Endothelial cell of umbilical vein (primary cell): ENCODE measurements at regions not wholly inside any gene's neighbourhood (a gene's known extent, or its start where the extent isn't known, plus 50 kb on each side); places are given as distances from the start of the nearest gene placed in this dataset.

Source experiments
- BruUV-seq: library from RNA; stranded (reverse); fragments of 400-500 nt; replicated peaks from 2 replicates; lab custom pipeline; 2021; lab: Mats Ljungman, UMichigan
- CTCF ChIA-PET: fragments of 300-600, 350-600 bp; sonication (Branson Sonifier 250); formaldehyde crosslinking; loops from one replicate; lab custom pipeline; 2021; ENCODE audit warnings: antibody characterized with exemption, inconsistent platforms; lab: Charles Lee
- POLR2A ChIA-PET: fragments of 300-600, 350-600 bp; sonication (Branson Sonifier 250); formaldehyde crosslinking; loops from one replicate; lab custom pipeline; 2021; ENCODE audit warnings: antibody characterized with exemption, inconsistent platforms; lab: Charles Lee
- DNase-seq: peaks from one replicate; pipeline ENCODE4 v3.0.0-alpha.2; 2011; ENCODE audit warnings: low read depth, low spot score
- FAIRE-seq: peaks from 2 replicates; lab custom pipeline; 2011; peaks lifted over from hg19 to GRCh38; lab: Jason Lieb, UNC
- H2AFZ ChIP-seq: 2 replicates; pipeline ENCODE4 v1.6.0; 2012; ENCODE audit warnings: low read depth, low read length, control low read depth, inconsistent platforms
- H3K27ac ChIP-seq: 2 replicates; pipeline ENCODE4 v1.5.1; 2011; ENCODE audit warnings: low read depth, mild to moderate bottlenecking, control low read depth, low read length, moderate library complexity; ENCODE audit not compliant: insufficient read depth
- H3K27me3 ChIP-seq, 2 experiments: 2 replicates each; pipeline versions ENCODE4 v1.6.0 to v1.6.1; 2011; ENCODE audit warnings: low read length in 2 of 2, mixed read lengths in 1 of 2; ENCODE audit not compliant: control insufficient read depth in 2 of 2, insufficient read depth in 2 of 2
- H3K36me3 ChIP-seq, 2 experiments: 2 replicates in 1 of 2; 3 replicates in 1 of 2; pipeline ENCODE4 v1.5.1; 2011; ENCODE audit warnings: low read length in 2 of 2, mild to moderate bottlenecking in 1 of 2, moderate library complexity in 1 of 2; ENCODE audit not compliant: control insufficient read depth in 2 of 2, insufficient read depth in 2 of 2; ENCODE audit errors: extremely low read depth in 1 of 2
- H3K4me1 ChIP-seq: 3 replicates; pipeline ENCODE4 v1.5.1; 2011; ENCODE audit warnings: mild to moderate bottlenecking, low read length; ENCODE audit not compliant: control insufficient read depth, insufficient read depth; ENCODE audit errors: extremely low read depth
- H3K4me2 ChIP-seq: 2 replicates; pipeline ENCODE4 v1.6.1; 2011; ENCODE audit warnings: low read length, control low read depth, mixed read lengths; ENCODE audit not compliant: insufficient read depth
- H3K4me3 ChIP-seq, 3 experiments: fragments of 200-600 bp in 1 of 3; sonication (generic), shearing (Covaris generic) in 1 of 3; replicated peaks in 1 of 3; 2 replicates each; pipeline ENCODE4 v1.5.1; 2011 to 2016; ENCODE audit warnings: control low read depth in 3 of 3, low read length in 3 of 3, mild to moderate bottlenecking in 2 of 3, inconsistent platforms in 1 of 3, low read depth in 1 of 3, moderate library complexity in 1 of 3; ENCODE audit not compliant: insufficient read depth in 1 of 3
- H3K79me2 ChIP-seq: 2 replicates; pipeline ENCODE4 v1.6.0; 2012; ENCODE audit warnings: low read length, inconsistent platforms; ENCODE audit not compliant: control insufficient read depth, insufficient read depth
- H3K9ac ChIP-seq: replicated peaks from 2 replicates; pipeline ENCODE3; 2011; ENCODE audit warnings: low read length, control low read depth; ENCODE audit not compliant: insufficient read depth; ENCODE audit errors: extremely low read depth
- H3K9me1 ChIP-seq: replicated peaks from 3 replicates; pipeline ENCODE4 v1.6.0; 2011; ENCODE audit warnings: mild to moderate bottlenecking, low read length; ENCODE audit not compliant: control insufficient read depth, insufficient read depth; ENCODE audit errors: extremely low read depth
- H3K9me3 ChIP-seq: replicated peaks from 2 replicates; pipeline ENCODE4 v1.5.1; 2012; ENCODE audit warnings: low read length, inconsistent platforms; ENCODE audit not compliant: control insufficient read depth, insufficient read depth
- H4K20me1 ChIP-seq: replicated peaks from 2 replicates; pipeline ENCODE3; 2011; ENCODE audit warnings: mild to moderate bottlenecking, low read length; ENCODE audit not compliant: control insufficient read depth, insufficient read depth; ENCODE audit errors: extremely low read depth
- CTCF ChIP-seq, 2 donors: IDR thresholded peaks; 1 replicate in 1 of 2; 2 replicates in 1 of 2; pipeline ENCODE4 v1.5.1; 2011; ENCODE audit warnings: low read length in 2 of 2, mild to moderate bottlenecking in 2 of 2, moderate library complexity in 2 of 2, control low read depth in 1 of 2, inconsistent platforms in 1 of 2, low read depth in 1 of 2; ENCODE audit not compliant: insufficient read depth in 1 of 2; ENCODE audit errors: extremely low read depth in 1 of 2
- EZH2 ChIP-seq: IDR thresholded peaks from 2 replicates; pipeline ENCODE4 v1.6.1; 2012; ENCODE audit warnings: borderline replicate concordance, low read depth, mild to moderate bottlenecking, moderate library complexity, low read length, inconsistent platforms; ENCODE audit not compliant: severe bottlenecking
- FOS ChIP-seq: IDR thresholded peaks from 2 replicates; pipeline ENCODE4 v1.6.1; 2011; ENCODE audit warnings: mild to moderate bottlenecking, low read length, moderate library complexity, borderline replicate concordance; ENCODE audit not compliant: insufficient read depth
- GATA2 ChIP-seq: IDR thresholded peaks from 2 replicates; pipeline ENCODE4 v1.7.0; 2011; ENCODE audit warnings: low read depth, mild to moderate bottlenecking, moderate library complexity, mixed read lengths, low read length; ENCODE audit not compliant: insufficient read length, insufficient read depth
- JUN ChIP-seq: IDR thresholded peaks from 2 replicates; pipeline ENCODE4 v1.6.1; 2011; ENCODE audit warnings: borderline replicate concordance, low read depth; ENCODE audit not compliant: insufficient read length, insufficient read depth
- MAX ChIP-seq: IDR thresholded peaks from 2 replicates; pipeline ENCODE4 v1.6.1; 2011; ENCODE audit not compliant: insufficient read depth, insufficient read length
- MYC ChIP-seq: IDR thresholded peaks from one replicate; pipeline ENCODE4 v1.6.1; 2011; ENCODE audit warnings: mild to moderate bottlenecking, low read depth, low read length
- POLR2A ChIP-seq: IDR thresholded peaks from 2 replicates; pipeline ENCODE4 v1.6.1; 2012; ENCODE audit warnings: low read depth, mild to moderate bottlenecking, control low read depth, low read length
- POLR2AphosphoS5 ChIP-seq: IDR thresholded peaks from 2 replicates; pipeline ENCODE4 v1.6.1; 2012; ENCODE audit warnings: low read depth, mild to moderate bottlenecking, control low read depth, low read length, moderate library complexity; ENCODE audit not compliant: insufficient read depth
- dilution Hi-C: fragments of 300-500 bp; cut with MboI; formaldehyde crosslinking; loops from one replicate; pipeline ENCODE4 v1.15.0; 2019; ENCODE audit warnings: low sequenced_read_pairs; ENCODE audit not compliant: extremely low pct_ligation_motif_present
- intact Hi-C: fragments of 100-400 bp; cut with micrococcal nuclease; formaldehyde crosslinking; loops from one replicate; pipeline ENCODE4 v1.10.0; 2022

GRCh38 chr5:12625667-12626263 lies 721.5 kb upstream of the CTNND2 start:
- Histone ChIP-seq H3K27ac (no peak overlapping the region), H3K9me3 (peaks cover 1% of the 10 kb centered on the region), H3K27me3 (no peaks in the 10 kb centered on the region), H3K9ac (no peak overlapping the region), H3K4me2 (no peak overlapping the region), H2AFZ (no peak overlapping the region), H3K36me3 (no peaks in the 10 kb centered on the region), H3K79me2 (no peaks in the 10 kb centered on the region), H3K4me1 (no peaks in the 10 kb centered on the region), H3K4me3 (no peak overlapping the region), H3K9me1 (no peaks in the 10 kb centered on the region), H4K20me1 (no peaks in the 10 kb centered on the region)
- no TSS peak for BruUV-seq
- FAIRE-seq (no peak), DNase-seq (no peak)
- ChIA-PET POLR2A (no interaction called here), CTCF (no interaction called here)
- intact Hi-C loops = no loop called here
- TF ChIP-seq EZH2 = no peak
- TF ChIP-seq POLR2A = no peak
- TF ChIP-seq JUN = no peak
- TF ChIP-seq FOS = no peak
- no peak for TF ChIP-seq MAX
- no peak for TF ChIP-seq POLR2AphosphoS5
- no peak for TF ChIP-seq MYC
- TF ChIP-seq GATA2 = no peak
- no peak for TF ChIP-seq CTCF (IDR thresholded peaks at IDR 0.05; ENCODE audit: extremely low read depth in 1 of 2, insufficient read depth in 1 of 2, low read depth in 1 of 2, low read length in 2 of 2)
- dilution Hi-C loops = no loop called here
